ENCODE measurements at regions not wholly inside any gene's neighbourhood (a gene's known extent, or its start where the extent isn't known, plus 50 kb on each side); places are given as distances from the start of the nearest gene placed in this dataset.

DNA sequence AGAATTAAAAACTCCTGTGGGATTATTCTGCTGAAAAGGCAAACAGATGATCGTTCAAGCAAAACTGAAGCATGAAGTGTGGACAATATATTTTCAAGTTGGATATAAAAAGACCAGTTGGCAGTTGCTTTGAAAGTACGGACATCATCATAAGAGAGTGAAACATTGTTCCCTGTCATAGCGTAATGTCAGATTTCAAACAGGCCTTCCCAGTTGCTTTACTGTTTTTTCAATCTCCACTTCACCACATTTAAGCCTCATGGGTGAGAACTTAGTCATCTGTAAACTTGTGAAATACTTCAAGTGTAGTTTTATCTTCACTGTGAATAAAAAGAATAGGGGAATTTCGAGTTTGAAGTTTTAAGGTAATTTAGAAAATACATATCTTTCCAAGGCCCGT lies 435.1 kb upstream of the CNTN3 start (continued):
- no peak for TF ChIP-seq MEF2B (IDR thresholded peaks at IDR 0.05; ENCODE audit: partially characterized antibody, poor library complexity, severe bottlenecking)
- no peak for TF ChIP-seq YY1 (IDR thresholded peaks at IDR 0.05; ENCODE audit: low read depth, low read length)
- no peak for TF ChIP-seq JUNB (IDR thresholded peaks at IDR 0.05)
- TF ChIP-seq SPI1 (IDR thresholded peaks at IDR 0.05; ENCODE audit: borderline replicate concordance, insufficient read depth, low read depth, low read length): no peak
- peak; percentile 12; the same call in 1 of the 2 replicates for TF ChIP-seq RUNX3 (IDR thresholded peaks at IDR 0.05; ENCODE audit: low read length)
- peak; percentile 34; the same call in 1 of the 2 replicates for TF ChIP-seq ZNF384 (IDR thresholded peaks at IDR 0.05; ENCODE audit: borderline replicate concordance, low read depth, low read length)
- no peak for TF ChIP-seq HSF1 (IDR thresholded peaks at IDR 0.05; ENCODE audit: low read depth, low read length)
- TF ChIP-seq RAD51 (IDR thresholded peaks at IDR 0.05): no peak
- peak; percentile 47; the same call in 1 of the 2 replicates for TF ChIP-seq MTA2 (IDR thresholded peaks at IDR 0.05; ENCODE audit: low read depth)
- peak; percentile 33; the same call in 1 of the 2 replicates for TF ChIP-seq RELB (IDR thresholded peaks at IDR 0.05; ENCODE audit: low read depth)
- TF ChIP-seq PRDM15 (CRISPR knock-in tag; IDR thresholded peaks at IDR 0.05): no peak

Measured in GM12878 (cell line).